ENCODE measurements at regions not wholly inside any gene's neighbourhood (a gene's known extent, or its start where the extent isn't known, plus 50 kb on each side); places are given as distances from the start of the nearest gene placed in this dataset.
"Not testable (repeated sequence)": the region's sequence is repeated elsewhere in the genome, so short reads cannot be mapped to it uniquely, and the experiment has no call there.

GRCh38 chr13:18673794-18674193, 507.8 kb downstream of the TUBA3C start:
- not testable (repeated sequence) for TF ChIP-seq CTCF (IDR thresholded peaks at IDR 0.05); POLR2A (IDR thresholded peaks at IDR 0.05); POLR2AphosphoS5 (IDR thresholded peaks at IDR 0.05; ENCODE audit: insufficient read depth in 1 of 2, low read depth in 1 of 2)
